NCI-H748 treated with DMSO at 0.1 percent for 48 hours (cell line): ENCODE measurements at regions not wholly inside any gene's neighbourhood (a gene's known extent, or its start where the extent isn't known, plus 50 kb on each side); places are given as distances from the start of the nearest gene placed in this dataset.

Experiments
- DNase-seq: peaks from one replicate; lab custom pipeline; 2025; lab: John Stamatoyannopoulos, UW

GRCh38 chr7:156157409-156158012 is 345.2 kb upstream of the SHH start:
- no peak for DNase-seq

GRCh38 chr7:156156734-156157408 is 344.6 kb upstream of the SHH start:
- peak; percentile 21 for DNase-seq

- peak; percentile 17 for DNase-seq
Measured at GRCh38 chr7:156155988-156156733, 343.9 kb upstream of the SHH start.

GRCh38 chr7:156153590-156153989 is 341.3 kb upstream of the SHH start:
- no peak for DNase-seq

GRCh38 chr7:156152390-156152789 is 340.1 kb upstream of the SHH start:
- no peak for DNase-seq

GRCh38 chr7:156151658-156152057 is 339.4 kb upstream of the SHH start:
- no peak for DNase-seq

- DNase-seq = no peak
Measured at GRCh38 chr7:156151078-156151477, 338.8 kb upstream of the SHH start.

- no peak for DNase-seq
Measured at GRCh38 chr7:156148995-156149394, 336.7 kb upstream of the SHH start.

GRCh38 chr7:156148547-156148946 is 336.3 kb upstream of the SHH start:
- no peak for DNase-seq

- no peak for DNase-seq
Measured at GRCh38 chr7:156147756-156148504, 335.7 kb upstream of the SHH start.

- DNase-seq = no peak
Measured at GRCh38 chr7:156147104-156147503, 334.8 kb upstream of the SHH start.

GRCh38 chr7:156145996-156146395 is 333.7 kb upstream of the SHH start:
- no peak for DNase-seq

GRCh38 chr7:156145184-156145583 is 332.9 kb upstream of the SHH start:
- DNase-seq = no peak

- no peak for DNase-seq
Measured at GRCh38 chr7:156143683-156144082, 331.4 kb upstream of the SHH start.

- no peak for DNase-seq
Measured at GRCh38 chr7:156143158-156143557, 330.9 kb upstream of the SHH start.

GRCh38 chr7:156141941-156142340 is 329.7 kb upstream of the SHH start:
- no peak for DNase-seq

- no peak for DNase-seq
Measured at GRCh38 chr7:156140896-156141295, 328.6 kb upstream of the SHH start.

GRCh38 chr7:156140447-156140846 is 328.2 kb upstream of the SHH start:
- no peak for DNase-seq

- DNase-seq = no peak
Measured at GRCh38 chr7:156139633-156140032, 327.4 kb upstream of the SHH start.

- no peak for DNase-seq
Measured at GRCh38 chr7:156139112-156139511, 326.8 kb upstream of the SHH start.

- no peak for DNase-seq
Measured at GRCh38 chr7:156131881-156132280, 319.6 kb upstream of the SHH start.

GRCh38 chr7:156129522-156129921 is 317.3 kb upstream of the SHH start:
- no peak for DNase-seq

GRCh38 chr7:156128496-156128895 is 316.2 kb upstream of the SHH start:
- DNase-seq = no peak
